HL-60 (cell line): ENCODE measurements at regions not wholly inside any gene's neighbourhood (a gene's known extent, or its start where the extent isn't known, plus 50 kb on each side); places are given as distances from the start of the nearest gene placed in this dataset.

Source experiments
- DNase-seq, 2 experiments: peaks; one replicate each; pipeline ENCODE4 v3.0.0-alpha.2; 2010 to 2020; ENCODE audit warnings: low read depth in 1 of 2, low spot score in 1 of 2
- H3K27ac ChIP-seq: fragments of 250-450 bp; sonication (Bioruptor Pico); replicated peaks from 2 replicates; pipeline ENCODE4 v1.5.1; 2020; ENCODE audit warnings: mild to moderate bottlenecking, moderate library complexity
- H3K27me3 ChIP-seq: fragments of 250-450 bp; sonication (Bioruptor Pico); 2 replicates; pipeline ENCODE4 v1.5.1; 2021; ENCODE audit warnings: mild to moderate bottlenecking, moderate library complexity; ENCODE audit not compliant: insufficient read depth, poor library complexity, severe bottlenecking
- H3K4me3 ChIP-seq: replicated peaks from 2 replicates; pipeline ENCODE4 v1.5.1; 2011; ENCODE audit warnings: mild to moderate bottlenecking, control low read depth, low read length; ENCODE audit not compliant: insufficient read depth
- CTCF ChIP-seq: IDR thresholded peaks from one replicate; pipeline ENCODE4 v1.5.1; 2011; ENCODE audit warnings: low read length, control low read depth, inconsistent platforms; ENCODE audit not compliant: insufficient read depth
- GABPA ChIP-seq: IDR thresholded peaks from 2 replicates; pipeline ENCODE4 v1.6.1; 2012; ENCODE audit warnings: low read depth
- POLR2AphosphoS5 ChIP-seq: IDR thresholded peaks from 2 replicates; pipeline ENCODE4 v1.6.1; 2012; ENCODE audit warnings: low read depth
- SPI1 ChIP-seq: IDR thresholded peaks from 2 replicates; pipeline ENCODE4 v1.6.1; 2012; ENCODE audit warnings: low read depth, mild to moderate bottlenecking, borderline replicate concordance
- TF ChIP-seq, protein P1 (sequence below): IDR thresholded peaks from 2 replicates; pipeline ENCODE4 v1.6.1; 2012; ENCODE audit warnings: low read depth; ENCODE audit not compliant: insufficient replicate concordance

- no peak for DNase-seq
- Histone ChIP-seq H3K27me3 (no peaks in the 10 kb centered on the region), H3K4me3 (no peak overlapping the region), H3K27ac (no peak overlapping the region)
- TF ChIP-seq GABPA: no peak
- TF ChIP-seq, protein P1, sequence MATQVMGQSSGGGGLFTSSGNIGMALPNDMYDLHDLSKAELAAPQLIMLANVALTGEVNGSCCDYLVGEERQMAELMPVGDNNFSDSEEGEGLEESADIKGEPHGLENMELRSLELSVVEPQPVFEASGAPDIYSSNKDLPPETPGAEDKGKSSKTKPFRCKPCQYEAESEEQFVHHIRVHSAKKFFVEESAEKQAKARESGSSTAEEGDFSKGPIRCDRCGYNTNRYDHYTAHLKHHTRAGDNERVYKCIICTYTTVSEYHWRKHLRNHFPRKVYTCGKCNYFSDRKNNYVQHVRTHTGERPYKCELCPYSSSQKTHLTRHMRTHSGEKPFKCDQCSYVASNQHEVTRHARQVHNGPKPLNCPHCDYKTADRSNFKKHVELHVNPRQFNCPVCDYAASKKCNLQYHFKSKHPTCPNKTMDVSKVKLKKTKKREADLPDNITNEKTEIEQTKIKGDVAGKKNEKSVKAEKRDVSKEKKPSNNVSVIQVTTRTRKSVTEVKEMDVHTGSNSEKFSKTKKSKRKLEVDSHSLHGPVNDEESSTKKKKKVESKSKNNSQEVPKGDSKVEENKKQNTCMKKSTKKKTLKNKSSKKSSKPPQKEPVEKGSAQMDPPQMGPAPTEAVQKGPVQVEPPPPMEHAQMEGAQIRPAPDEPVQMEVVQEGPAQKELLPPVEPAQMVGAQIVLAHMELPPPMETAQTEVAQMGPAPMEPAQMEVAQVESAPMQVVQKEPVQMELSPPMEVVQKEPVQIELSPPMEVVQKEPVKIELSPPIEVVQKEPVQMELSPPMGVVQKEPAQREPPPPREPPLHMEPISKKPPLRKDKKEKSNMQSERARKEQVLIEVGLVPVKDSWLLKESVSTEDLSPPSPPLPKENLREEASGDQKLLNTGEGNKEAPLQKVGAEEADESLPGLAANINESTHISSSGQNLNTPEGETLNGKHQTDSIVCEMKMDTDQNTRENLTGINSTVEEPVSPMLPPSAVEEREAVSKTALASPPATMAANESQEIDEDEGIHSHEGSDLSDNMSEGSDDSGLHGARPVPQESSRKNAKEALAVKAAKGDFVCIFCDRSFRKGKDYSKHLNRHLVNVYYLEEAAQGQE: no peak
- no peak for TF ChIP-seq CTCF
- TF ChIP-seq POLR2AphosphoS5: no peak
- TF ChIP-seq SPI1: no peak
Observed at GRCh38 chr9:18410983-18411382, 63.0 kb upstream of the ADAMTSL1 start.

DNA sequence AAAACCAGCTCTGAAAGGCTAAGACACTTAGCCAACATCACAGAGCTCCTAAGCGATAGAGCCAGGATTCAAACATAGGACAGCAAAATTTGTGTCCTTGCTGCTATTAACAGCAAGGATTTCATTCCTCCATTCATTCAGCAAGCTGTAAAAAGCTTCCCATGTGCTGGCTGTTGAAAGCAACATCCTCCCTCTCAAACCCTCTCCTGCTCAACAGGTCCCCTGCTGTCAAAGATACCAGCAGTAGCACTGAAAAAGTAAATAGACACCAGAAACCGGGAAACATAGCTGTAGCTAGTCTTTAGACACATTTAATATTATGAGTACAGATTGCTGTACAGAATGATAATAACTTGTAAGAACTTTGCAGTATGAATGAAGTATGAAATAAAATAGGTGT lies 52.6 kb upstream of the ADAMTSL1 start:
- H3K27me3 ChIP-seq: no peaks in the 10 kb centered on the region
- H3K4me3 ChIP-seq: no peak overlapping the region
- TF ChIP-seq, protein P1: no peak
- TF ChIP-seq GABPA: no peak
- TF ChIP-seq SPI1: no peak
- TF ChIP-seq POLR2AphosphoS5: no peak
- TF ChIP-seq CTCF: no peak
- no peak for DNase-seq
- H3K27ac ChIP-seq: no peak overlapping the region

GRCh38 chr9:18422296-18423036 lies 51.5 kb upstream of the ADAMTSL1 start:
- DNase-seq: no peak
- H3K27ac ChIP-seq: no peak overlapping the region
- H3K4me3 ChIP-seq: no peak overlapping the region
- H3K27me3 ChIP-seq: no peaks in the 10 kb centered on the region
- TF ChIP-seq, protein P1: no peak
- no peak for TF ChIP-seq GABPA
- TF ChIP-seq CTCF: no peak
- TF ChIP-seq POLR2AphosphoS5: no peak
- TF ChIP-seq SPI1: no peak
